Peyer's patch (tissue), 4 donors: ENCODE measurements at regions not wholly inside any gene's neighbourhood (a gene's known extent, or its start where the extent isn't known, plus 50 kb on each side); places are given as distances from the start of the nearest gene placed in this dataset.

Source experiments
- CTCF ChIP-seq, 6 experiments: fragments of 450-650 bp in 4 of 6; fragments of 200-600 bp in 2 of 6; sonication (generic) in 1 of 6; IDR thresholded peaks; one replicate each; pipeline ENCODE4 v1.5.1; 2017 to 2019; ENCODE audit warnings: antibody characterized with exemption in 6 of 6, mild to moderate bottlenecking in 3 of 6, moderate library complexity in 1 of 6
- POLR2A ChIP-seq, 2 donors: fragments of 450-650 bp; IDR thresholded peaks; one replicate each; pipeline ENCODE4 v1.5.1; 2017; ENCODE audit warnings: antibody characterized with exemption in 2 of 2, mild to moderate bottlenecking in 2 of 2, moderate library complexity in 2 of 2

- TF ChIP-seq CTCF (IDR thresholded peaks at IDR 0.05), result no peak
- TF ChIP-seq POLR2A (IDR thresholded peaks at IDR 0.05), result no peak
These were observed 312.8 kb downstream of the ZPLD1 start for GRCh38 chr3:102747611-102748010.
